Suprapubic skin (tissue), 4 donors: ENCODE measurements at regions not wholly inside any gene's neighbourhood (a gene's known extent, or its start where the extent isn't known, plus 50 kb on each side); places are given as distances from the start of the nearest gene placed in this dataset.

ENCODE experiments used
- DNase-seq, 2 donors: peaks; one replicate each; pipeline ENCODE4 v3.0.0-alpha.2; 2019; ENCODE audit warnings: low spot score in 2 of 2
- H3K27ac ChIP-seq: fragments of 200-600 bp; sonication (generic); one replicate; pipeline ENCODE4 v1.5.1; 2019
- H3K27me3 ChIP-seq: fragments of 200-600 bp; sonication (generic); one replicate; pipeline ENCODE4 v1.5.1; 2019
- H3K36me3 ChIP-seq: fragments of 200-600 bp; sonication (generic); one replicate; pipeline ENCODE4 v1.5.1; 2019
- H3K4me1 ChIP-seq: fragments of 200-600 bp; sonication (generic); one replicate; pipeline ENCODE4 v1.5.1; 2019
- H3K4me3 ChIP-seq: fragments of 200-600 bp; sonication (generic); one replicate; pipeline ENCODE4 v1.5.1; 2019; ENCODE audit warnings: mild to moderate bottlenecking
- H3K9me3 ChIP-seq: fragments of 200-600 bp; sonication (generic); one replicate; pipeline ENCODE4 v1.5.1; 2019
- CTCF ChIP-seq, 2 donors: fragments of 200-600 bp in 1 of 2; fragments of 450-650 bp in 1 of 2; sonication (generic) in 1 of 2; IDR thresholded peaks; one replicate each; pipeline ENCODE4 v1.5.1; 2016 to 2019; ENCODE audit warnings: antibody characterized with exemption in 2 of 2, mild to moderate bottlenecking in 1 of 2, moderate library complexity in 1 of 2
- EP300 ChIP-seq: sonication (generic); formaldehyde crosslinking; IDR thresholded peaks from one replicate; pipeline ENCODE4 v1.6.1; 2017; ENCODE audit warnings: antibody characterized with exemption
- POLR2A ChIP-seq, 2 donors: fragments of 450-650 bp; IDR thresholded peaks; one replicate each; pipeline ENCODE4 v1.6.1; 2017; ENCODE audit warnings: antibody characterized with exemption in 2 of 2, mild to moderate bottlenecking in 2 of 2, moderate library complexity in 2 of 2
- POLR2AphosphoS5 ChIP-seq, 3 donors: sonication (generic); formaldehyde crosslinking; IDR thresholded peaks; one replicate each; pipeline ENCODE4 v1.6.1; 2017; ENCODE audit warnings: antibody characterized with exemption in 3 of 3
- WGBS: methylation state at CpG from one replicate; pipeline ENCODE4 v1.1.5; 2018; 5-methylcytosine and 5-hydroxymethylcytosine counted together

- TF ChIP-seq EP300 (no peak), CTCF (IDR thresholded peaks at IDR 0.05) (no peak)
- Histone ChIP-seq H3K9me3 (peaks cover 6% of the 10 kb centered on the region), H3K36me3 (no peaks in the 10 kb centered on the region), H3K4me3 (no peak overlapping the region), H3K27me3 (no peaks in the 10 kb centered on the region), H3K4me1 (no peaks in the 10 kb centered on the region), H3K27ac (no peak overlapping the region)
- 87% methylated on average over 13 of the region's 21 CpGs for WGBS
- no peak for DNase-seq
Observed at GRCh38 chr17:22569459-22570143, 877.3 kb downstream of the KCNJ18 start.

- no peak for DNase-seq
- no peak for TF ChIP-seq POLR2A (IDR thresholded peaks at IDR 0.05)
- no peak for TF ChIP-seq CTCF (IDR thresholded peaks at IDR 0.05)
- no peak for TF ChIP-seq POLR2AphosphoS5 (IDR thresholded peaks at IDR 0.05)
- TF ChIP-seq EP300: no peak
- WGBS: 79% methylated on average over 17 of the region's 17 CpGs
- Histone ChIP-seq H3K36me3 (no peaks in the 10 kb centered on the region), H3K4me1 (no peaks in the 10 kb centered on the region), H3K27ac (no peak overlapping the region), H3K4me3 (no peak overlapping the region), H3K27me3 (no peaks in the 10 kb centered on the region), H3K9me3 (peaks cover 6% of the 10 kb centered on the region)
Observed at GRCh38 chr17:22570144-22570845, 878.0 kb downstream of the KCNJ18 start.

- no peak for DNase-seq
- Histone ChIP-seq H3K4me3 (no peak overlapping the region), H3K9me3 (no peaks in the 10 kb centered on the region), H3K27me3 (no peaks in the 10 kb centered on the region), H3K4me1 (no peaks in the 10 kb centered on the region), H3K27ac (no peak overlapping the region), H3K36me3 (no peaks in the 10 kb centered on the region)
- TF ChIP-seq POLR2AphosphoS5 (IDR thresholded peaks at IDR 0.05) (no peak), POLR2A (IDR thresholded peaks at IDR 0.05) (no peak), EP300 (no peak), CTCF (IDR thresholded peaks at IDR 0.05) (no peak)
- WGBS: 52% methylated on average over 3 of the region's 3 CpGs
Observed at GRCh38 chr17:22599322-22599721, 907.0 kb downstream of the KCNJ18 start.

- Histone ChIP-seq H3K4me1 (no peaks in the 10 kb centered on the region), H3K9me3 (no peaks in the 10 kb centered on the region), H3K27me3 (no peaks in the 10 kb centered on the region), H3K36me3 (no peaks in the 10 kb centered on the region), H3K27ac (no peak overlapping the region), H3K4me3 (no peak overlapping the region)
- no peak for DNase-seq
- TF ChIP-seq EP300 (no peak), CTCF (IDR thresholded peaks at IDR 0.05) (no peak), POLR2AphosphoS5 (IDR thresholded peaks at IDR 0.05) (no peak), POLR2A (IDR thresholded peaks at IDR 0.05) (no peak)
- 54% methylated on average over 2 of the region's 2 CpGs for WGBS
Observed at GRCh38 chr17:22600644-22601298, 908.4 kb downstream of the KCNJ18 start.
